GM19467 (cell line): ENCODE measurements at regions not wholly inside any gene's neighbourhood (a gene's known extent, or its start where the extent isn't known, plus 50 kb on each side); places are given as distances from the start of the nearest gene placed in this dataset.
"Not testable (repeated sequence)": the region's sequence is repeated elsewhere in the genome, so short reads cannot be mapped to it uniquely, and the experiment has no call there.

Experiments
- ATAC-seq: cut with Tn5 transposase; IDR thresholded peaks from one replicate; pipeline ENCODE4 v1.9.1; 2021; ENCODE audit warnings: mild to moderate bottlenecking, moderate library complexity; ENCODE audit not compliant: unreplicated experiment

- ATAC-seq = no peak
Observed at GRCh38 chr15:96200357-96200967, 130.0 kb upstream of the NR2F2 start.

- no peak for ATAC-seq
Observed at GRCh38 chr15:96201696-96202095, 128.8 kb upstream of the NR2F2 start.

- not testable (repeated sequence) for ATAC-seq
Observed at GRCh38 chr15:96205588-96205987, 124.9 kb upstream of the NR2F2 start.

GRCh38 chr15:96207377-96208006 is 123.0 kb upstream of the NR2F2 start:
- ATAC-seq = no peak

DNA sequence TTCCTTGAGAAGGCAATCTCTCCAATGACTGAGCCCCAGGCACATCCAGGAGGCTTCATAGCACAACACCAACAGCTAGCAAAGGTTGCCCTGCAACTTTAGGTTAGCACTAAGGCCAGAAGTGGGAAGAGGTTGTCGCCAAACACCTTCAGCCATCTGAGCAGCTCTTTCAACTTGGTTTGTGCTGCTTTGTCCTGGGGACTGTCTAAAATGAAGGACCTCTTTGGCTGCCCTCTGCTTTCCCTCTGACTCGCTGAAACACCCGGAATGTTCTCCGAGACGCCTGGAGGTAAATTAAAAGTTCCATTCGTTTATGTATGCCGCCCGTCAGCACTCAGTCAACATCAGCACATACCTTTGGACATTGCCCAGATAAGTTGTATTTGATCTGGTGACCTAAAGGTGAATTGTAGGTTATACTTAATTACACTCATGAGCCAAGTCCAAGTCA is 121.2 kb upstream of the NR2F2 start:
- ATAC-seq = no peak

- ATAC-seq = no peak
Observed at GRCh38 chr15:96213045-96213444, 117.5 kb upstream of the NR2F2 start.

GRCh38 chr15:96213896-96214295 is 116.6 kb upstream of the NR2F2 start:
- no peak for ATAC-seq

DNA sequence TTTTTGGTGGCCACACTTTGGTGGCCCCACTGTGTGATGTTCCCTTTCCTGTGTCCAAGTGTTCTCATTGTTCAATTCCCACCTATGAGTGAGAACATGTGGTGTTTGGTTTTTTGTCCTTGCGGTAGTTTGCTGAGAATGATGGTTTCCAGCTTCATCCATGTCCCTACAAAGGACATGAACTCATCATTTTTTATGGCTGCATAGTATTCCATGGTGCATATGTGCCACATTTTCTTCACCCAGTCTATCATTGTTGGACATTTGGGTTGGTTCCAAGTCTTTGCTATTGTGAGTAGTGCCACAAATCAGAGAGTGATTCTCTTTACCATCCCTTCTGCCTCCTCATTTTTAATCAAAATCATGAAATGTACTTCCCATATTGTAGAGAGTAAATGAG is 114.0 kb upstream of the NR2F2 start:
- not testable (repeated sequence) for ATAC-seq

DNA sequence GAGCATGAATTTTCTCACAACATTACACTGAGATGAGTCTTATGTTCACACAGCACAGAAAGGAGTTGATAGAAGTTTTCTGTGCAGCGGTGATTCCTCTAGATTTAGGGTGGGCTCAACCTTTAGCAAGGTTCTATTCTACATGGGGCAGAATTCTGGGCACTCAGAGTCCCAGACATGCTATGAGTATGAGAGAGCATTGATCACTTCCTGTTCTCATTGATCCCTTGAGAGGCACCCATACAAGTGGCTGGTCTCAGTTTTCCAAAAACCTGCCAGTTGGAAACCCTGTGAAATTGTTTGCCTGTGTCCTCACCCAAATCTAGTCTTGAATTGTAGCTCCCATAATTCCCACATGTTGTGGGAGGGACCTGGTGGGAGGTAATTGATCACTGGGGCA is 112.5 kb upstream of the NR2F2 start:
- ATAC-seq = no peak

- no peak for ATAC-seq
Observed at GRCh38 chr15:96218623-96219455, 111.7 kb upstream of the NR2F2 start.

DNA sequence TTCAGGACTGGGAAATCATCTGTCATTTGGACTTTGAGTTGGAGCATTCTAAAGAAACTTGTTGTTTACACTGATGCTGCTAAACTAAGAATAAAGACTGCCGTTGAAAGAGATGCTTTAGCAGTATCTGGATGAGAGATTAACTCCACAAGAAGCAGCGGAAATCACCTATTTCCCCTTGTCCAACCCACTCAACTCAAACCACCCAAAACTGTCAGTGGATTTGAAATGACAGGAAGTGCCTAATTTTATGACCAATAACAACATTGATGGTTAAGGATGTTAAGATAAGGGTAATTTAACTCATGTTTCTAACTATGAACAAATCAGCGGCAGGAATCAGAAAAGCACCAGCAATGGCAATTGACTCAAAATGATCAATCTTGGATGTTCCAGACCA is 110.8 kb upstream of the NR2F2 start:
- ATAC-seq = no peak

DNA sequence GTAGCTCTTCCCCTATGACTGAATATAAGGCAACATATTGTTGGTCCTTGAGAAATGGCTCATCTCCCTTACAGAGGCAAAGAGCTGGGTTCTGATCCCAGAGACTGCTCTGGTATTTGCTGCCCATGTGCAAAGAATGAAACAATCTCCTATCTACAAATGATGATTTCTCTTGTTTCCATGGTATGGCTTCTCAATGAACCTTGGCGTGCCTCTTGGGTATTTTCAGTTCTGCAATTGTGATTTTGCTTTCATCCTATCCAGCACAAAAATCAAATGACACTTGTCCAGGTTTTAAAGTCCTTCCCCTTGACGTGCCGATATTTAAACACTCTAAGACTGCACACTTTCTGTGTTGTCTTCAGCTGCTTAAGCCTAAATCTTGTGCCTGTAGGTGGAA is 109.8 kb upstream of the NR2F2 start:
- no peak for ATAC-seq

- ATAC-seq = no peak
Observed at GRCh38 chr15:96222981-96223380, 107.5 kb upstream of the NR2F2 start.

DNA sequence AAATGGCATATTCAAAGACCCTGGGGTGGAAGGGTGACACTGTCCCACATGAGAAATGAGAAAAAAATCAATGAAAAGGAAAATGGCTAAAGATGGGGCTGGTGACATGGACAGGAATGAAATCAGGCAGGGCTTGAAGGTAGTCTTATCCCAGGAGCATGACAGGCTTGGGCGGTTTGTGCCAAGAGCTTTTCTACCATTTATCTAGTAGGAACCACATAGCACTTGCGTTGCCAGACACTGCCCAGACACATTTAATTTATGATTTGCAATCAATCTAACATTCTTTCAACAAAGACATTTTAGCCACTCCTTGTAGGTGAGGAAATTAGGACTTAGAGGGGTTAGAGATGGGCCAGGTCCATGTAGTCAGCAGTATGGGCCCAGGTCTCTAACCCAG is 106.6 kb upstream of the NR2F2 start:
- ATAC-seq = no peak

GRCh38 chr15:96225642-96226259 is 104.7 kb upstream of the NR2F2 start:
- ATAC-seq = no peak

DNA sequence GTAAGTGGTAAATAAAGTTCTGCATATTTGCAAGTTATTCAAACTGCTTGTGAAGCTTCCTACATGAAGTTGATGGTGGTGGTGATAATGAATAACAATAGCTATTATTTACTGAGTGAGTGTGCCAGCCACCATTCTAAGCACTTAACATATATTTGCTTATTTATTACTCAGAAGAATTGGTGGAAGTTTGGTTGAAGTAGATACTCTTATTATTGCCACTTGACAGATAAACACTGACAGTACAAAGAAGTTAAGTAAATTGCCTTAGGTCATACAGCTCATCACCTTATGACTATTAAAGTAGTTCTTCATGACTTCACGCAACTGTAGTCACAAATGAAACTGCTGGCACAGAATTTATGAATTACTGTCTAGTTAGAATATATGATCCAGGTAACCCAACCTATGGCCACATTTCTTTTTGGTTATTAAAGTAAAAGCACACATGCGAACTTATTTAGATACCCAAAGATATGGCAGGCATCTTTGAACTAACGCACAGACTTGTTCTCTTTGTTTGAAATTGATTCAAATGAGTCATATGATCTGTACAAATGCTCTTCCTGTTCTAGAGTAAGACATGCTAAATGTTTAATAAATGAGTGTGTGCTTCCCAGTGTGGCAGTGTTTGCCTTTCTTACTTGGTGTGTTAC is 99.8 kb upstream of the NR2F2 start:
- ATAC-seq = no peak

GRCh38 chr15:96232335-96232734 is 98.2 kb upstream of the NR2F2 start:
- ATAC-seq = no peak

DNA sequence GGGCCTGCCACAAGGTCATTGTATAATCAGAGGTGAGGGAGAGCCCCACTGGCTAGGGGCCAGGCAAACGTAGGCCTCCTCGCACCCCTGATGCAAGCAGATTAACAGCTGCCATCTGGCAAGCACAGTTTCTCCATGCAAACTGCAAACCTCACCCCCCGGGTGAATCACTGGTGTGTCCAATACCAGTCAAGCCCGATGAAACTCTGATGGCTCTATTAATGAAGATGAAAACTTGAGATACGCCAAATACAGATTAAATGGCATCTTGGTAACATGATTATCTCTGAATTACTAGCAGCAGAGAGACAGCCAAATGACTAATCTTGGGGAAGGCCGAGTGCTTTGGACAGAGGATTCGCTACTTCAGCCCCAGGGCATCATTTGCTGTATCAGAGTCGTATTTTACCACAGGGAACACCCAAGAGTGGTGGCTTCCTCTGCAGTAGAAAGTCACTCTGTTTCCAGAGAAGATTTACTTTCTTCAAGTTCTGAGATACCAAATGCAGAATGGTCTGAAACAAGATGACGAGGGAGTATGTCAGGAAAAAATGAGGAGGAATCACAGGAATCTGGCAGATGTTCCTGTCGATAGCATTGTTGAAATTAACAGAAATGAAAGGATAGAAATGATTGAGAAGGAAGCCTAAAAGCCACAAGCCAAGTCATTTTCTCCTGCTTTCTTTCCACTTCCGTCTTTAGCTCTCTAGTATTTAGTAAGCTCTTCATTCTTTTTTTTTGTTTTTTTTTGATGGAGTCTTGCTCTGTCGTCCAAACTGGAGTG is 96.2 kb upstream of the NR2F2 start:
- no peak for ATAC-seq

DNA sequence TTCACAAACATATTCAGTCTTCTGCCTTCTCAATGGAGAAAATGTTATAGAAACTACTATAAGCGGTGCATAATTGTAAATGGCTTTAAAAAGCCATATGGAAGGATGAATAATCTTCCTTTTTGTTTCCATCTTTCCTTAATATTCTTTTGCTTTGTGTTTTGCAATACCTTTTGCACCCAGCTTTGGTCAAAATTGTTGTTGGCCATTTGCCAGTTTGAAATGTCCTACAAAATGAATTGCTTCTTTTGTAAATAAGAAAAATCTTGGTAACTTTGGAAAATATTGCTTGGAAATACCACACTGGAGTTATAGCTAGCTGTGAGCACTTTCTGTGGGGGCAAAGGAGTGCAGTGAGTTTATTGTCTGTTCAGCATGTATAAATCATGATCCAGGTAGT is 93.5 kb upstream of the NR2F2 start:
- no peak for ATAC-seq

DNA sequence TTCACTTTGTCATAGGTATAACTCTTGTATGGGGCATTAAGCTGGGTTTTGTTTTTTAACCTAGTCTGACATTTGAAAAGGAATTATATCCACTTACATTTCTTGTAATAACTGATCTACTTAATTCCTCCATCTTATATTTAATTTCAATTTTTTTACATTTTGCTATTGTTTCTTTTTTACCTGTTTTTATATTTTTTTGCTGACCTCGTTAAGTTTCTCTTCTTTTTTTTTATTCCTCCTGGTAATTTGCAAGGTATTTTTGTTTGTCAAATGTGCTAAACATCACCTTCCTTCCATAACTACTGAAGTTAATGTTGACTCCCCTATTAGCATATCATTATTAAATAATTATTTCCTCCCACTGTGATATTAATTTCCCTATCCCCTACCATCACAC is 87.7 kb upstream of the NR2F2 start:
- ATAC-seq = no peak
